CD4-positive, CD25-positive, alpha-beta regulatory T cell (primary cell): ENCODE measurements at regions not wholly inside any gene's neighbourhood (a gene's known extent, or its start where the extent isn't known, plus 50 kb on each side); places are given as distances from the start of the nearest gene placed in this dataset.

Experiments
- ATAC-seq, 2 donors: fragments of 150-1000 bp; cut with Tn5 transposase; one replicate each; pipeline ENCODE4 v1.10.0; 2021; ENCODE audit warnings: low read depth in 2 of 2, moderate number of reproducible peaks in 2 of 2, moderate library complexity in 1 of 2
- DNase-seq, 3 donors: peaks; one replicate each; pipeline versions ENCODE4 v3.0.0 to v3.0.0-alpha.2; 2012 to 2022; ENCODE audit warnings: mixed read lengths in 1 of 3
- H3K27ac ChIP-seq: one replicate; pipeline ENCODE4 v1.7.0; 2013; ENCODE audit warnings: mild to moderate bottlenecking, low read length; ENCODE audit not compliant: insufficient read depth, poor library complexity, severe bottlenecking
- H3K27me3 ChIP-seq: one replicate; pipeline ENCODE4 v1.7.0; 2013; ENCODE audit warnings: low read length; ENCODE audit not compliant: control insufficient read depth, insufficient read depth
- H3K36me3 ChIP-seq: one replicate; pipeline ENCODE4 v1.7.0; 2013; ENCODE audit warnings: mild to moderate bottlenecking, low read length, moderate library complexity; ENCODE audit not compliant: control insufficient read depth, insufficient read depth
- H3K4me1 ChIP-seq: 2 replicates; pipeline ENCODE4 v1.7.0; 2013; ENCODE audit warnings: mild to moderate bottlenecking, low read length; ENCODE audit not compliant: insufficient read depth, control insufficient read depth, poor library complexity, severe bottlenecking
- H3K4me3 ChIP-seq: one replicate; pipeline ENCODE4 v1.7.0; 2013; ENCODE audit warnings: low read depth, mild to moderate bottlenecking, low read length, moderate library complexity
- H3K9me3 ChIP-seq, 2 experiments: 1 replicate in 1 of 2; 2 replicates in 1 of 2; pipeline ENCODE4 v1.7.0; 2013; ENCODE audit warnings: low read length in 2 of 2, mild to moderate bottlenecking in 1 of 2, moderate library complexity in 1 of 2; ENCODE audit not compliant: control insufficient read depth in 2 of 2
- H3K27ac Mint-ChIP-seq, 3 donors: one replicate each; pipeline ENCODE4 v1.8.0; 2020 to 2022; ENCODE audit warnings: mild to moderate bottlenecking in 3 of 3, mixed read lengths in 3 of 3, moderate library complexity in 2 of 3
- H3K27me3 Mint-ChIP-seq: one replicate; pipeline ENCODE4 v1.8.0; 2022; ENCODE audit warnings: mild to moderate bottlenecking, mixed read lengths
- H3K36me3 Mint-ChIP-seq: one replicate; pipeline ENCODE4 v1.8.0; 2020; ENCODE audit warnings: mixed read lengths
- H3K4me1 Mint-ChIP-seq, 4 donors: one replicate each; pipeline ENCODE4 v1.8.0; 2020 to 2022; ENCODE audit warnings: mixed read lengths in 4 of 4, mild to moderate bottlenecking in 1 of 4
- H3K4me3 Mint-ChIP-seq, 4 donors: one replicate each; pipeline ENCODE4 v1.8.0; 2020 to 2022; ENCODE audit warnings: mild to moderate bottlenecking in 4 of 4, mixed read lengths in 4 of 4, moderate library complexity in 3 of 4
- H3K9me3 Mint-ChIP-seq, 7 donors: one replicate each; pipeline ENCODE4 v1.8.0; 2020 to 2022; ENCODE audit warnings: mixed read lengths in 7 of 7, mild to moderate bottlenecking in 3 of 7, moderate library complexity in 2 of 7

- no peaks in the 10 kb centered on the region for H3K36me3 Mint-ChIP-seq
- no peaks in the 10 kb centered on the region for H3K4me1 Mint-ChIP-seq
- H3K9me3 ChIP-seq, result no peaks in the 10 kb centered on the region
- no peak overlapping the region for H3K27ac ChIP-seq
- H3K27me3 ChIP-seq, result no peaks in the 10 kb centered on the region
- H3K36me3 ChIP-seq, result no peaks in the 10 kb centered on the region
- H3K4me1 ChIP-seq, result no peaks in the 10 kb centered on the region
- ATAC-seq (no peak), DNase-seq (no peak)
- peaks cover 0 to 3% (median 0%) of the 10 kb centered on the region in 7 donors for H3K9me3 Mint-ChIP-seq
- no peaks in the 10 kb centered on the region for H3K27me3 Mint-ChIP-seq
- H3K4me3 Mint-ChIP-seq, result no peak overlapping the region
- no peak overlapping the region for H3K4me3 ChIP-seq
- H3K27ac Mint-ChIP-seq, result no peak overlapping the region
These were observed 87.9 kb upstream of the B3GAT2 start for GRCh38 chr6:71044753-71045152.

- H3K4me1 Mint-ChIP-seq, result no peaks in the 10 kb centered on the region
- DNase-seq (no peak), ATAC-seq (no peak)
- H3K27me3 Mint-ChIP-seq, result no peaks in the 10 kb centered on the region
- H3K27ac Mint-ChIP-seq, result no peak overlapping the region
- H3K4me1 ChIP-seq, result no peaks in the 10 kb centered on the region
- H3K27me3 ChIP-seq, result no peaks in the 10 kb centered on the region
- H3K4me3 ChIP-seq, result no peak overlapping the region
- H3K36me3 Mint-ChIP-seq, result no peaks in the 10 kb centered on the region
- H3K9me3 Mint-ChIP-seq, result peaks cover 0 to 3% (median 0%) of the 10 kb centered on the region in 7 donors
- H3K36me3 ChIP-seq, result no peaks in the 10 kb centered on the region
- no peak overlapping the region for H3K27ac ChIP-seq
- no peak overlapping the region for H3K4me3 Mint-ChIP-seq
- no peaks in the 10 kb centered on the region for H3K9me3 ChIP-seq
These were observed 88.4 kb upstream of the B3GAT2 start for GRCh38 chr6:71045296-71045695.

DNA sequence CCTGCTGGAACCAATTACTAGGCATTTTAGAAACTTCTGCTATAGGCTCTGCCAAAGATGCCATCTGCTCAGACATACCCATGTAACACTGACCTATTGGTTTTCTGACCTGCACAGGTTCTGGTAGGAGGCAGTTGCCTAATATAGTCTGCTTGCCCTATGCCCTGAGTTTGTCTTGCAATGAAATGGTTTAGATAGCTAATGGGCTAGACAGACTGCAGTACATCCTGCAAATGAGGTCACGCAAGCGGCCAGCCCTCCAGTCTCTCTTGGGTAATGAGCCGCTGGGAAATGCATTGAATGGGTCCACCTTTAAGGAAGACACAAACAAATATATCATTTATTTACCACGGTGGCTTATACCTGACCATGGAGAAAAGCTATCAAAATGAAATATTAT, 90.6 kb upstream of the B3GAT2 start:
- Histone ChIP-seq H3K27me3 (no peaks in the 10 kb centered on the region), H3K4me1 (no peaks in the 10 kb centered on the region), H3K36me3 (no peaks in the 10 kb centered on the region), H3K27ac (no peak overlapping the region), H3K4me3 (no peak overlapping the region), H3K9me3 (no peaks in the 10 kb centered on the region)
- Mint-ChIP-seq H3K4me1 (no peaks in the 10 kb centered on the region), H3K9me3 (no peaks in the 10 kb centered on the region), H3K27me3 (no peaks in the 10 kb centered on the region), H3K4me3 (no peak overlapping the region), H3K27ac (no peak overlapping the region), H3K36me3 (no peaks in the 10 kb centered on the region)
- DNase-seq, result no peak
- no peak for ATAC-seq

GRCh38 chr6:71048320-71049164, 91.7 kb upstream of the B3GAT2 start:
- H3K27me3 Mint-ChIP-seq, result no peaks in the 10 kb centered on the region
- no peak for ATAC-seq

DNA sequence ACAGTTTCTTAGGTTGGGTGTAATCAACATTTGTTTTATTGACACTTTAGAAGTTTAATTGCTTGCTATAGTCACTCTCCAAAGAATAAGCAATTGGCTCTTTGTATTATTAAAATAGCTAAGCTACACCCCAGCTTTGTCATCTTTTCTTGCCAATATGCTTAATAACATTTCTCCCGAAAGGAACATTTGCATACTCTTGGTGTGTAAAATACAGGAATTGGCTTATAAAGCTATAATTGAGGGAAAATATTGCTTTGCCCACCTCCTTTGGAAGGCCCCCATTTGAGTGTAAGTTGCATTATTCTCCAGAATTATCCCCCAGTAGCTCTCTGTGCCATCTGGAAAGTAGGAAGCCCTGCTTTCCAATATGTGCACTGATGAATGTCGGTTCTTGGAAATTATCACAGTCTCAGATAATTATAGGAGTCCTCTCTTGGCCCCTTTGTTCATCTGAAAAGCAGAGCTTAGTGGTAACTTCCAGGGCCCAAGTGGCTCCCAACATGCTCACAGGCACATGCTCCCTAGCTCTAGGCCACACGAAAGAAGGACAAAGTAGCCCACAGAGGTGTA, 92.4 kb upstream of the B3GAT2 start:
- DNase-seq (no peak), ATAC-seq (no peak)
- H3K27ac Mint-ChIP-seq, result no peak overlapping the region
- Histone ChIP-seq H3K36me3 (no peaks in the 10 kb centered on the region), H3K9me3 (no peaks in the 10 kb centered on the region), H3K4me1 (no peaks in the 10 kb centered on the region), H3K27me3 (no peaks in the 10 kb centered on the region), H3K27ac (no peak overlapping the region), H3K4me3 (no peak overlapping the region)
- H3K9me3 Mint-ChIP-seq, result no peaks in the 10 kb centered on the region
- H3K4me1 Mint-ChIP-seq, result no peaks in the 10 kb centered on the region
- H3K36me3 Mint-ChIP-seq, result no peaks in the 10 kb centered on the region
- no peak overlapping the region for H3K4me3 Mint-ChIP-seq
- no peaks in the 10 kb centered on the region for H3K27me3 Mint-ChIP-seq

More at GRCh38 chr6:71048320-71049164, 91.7 kb upstream of the B3GAT2 start:
- no peaks in the 10 kb centered on the region for H3K9me3 Mint-ChIP-seq
- H3K36me3 ChIP-seq, result no peaks in the 10 kb centered on the region
- no peak overlapping the region for H3K4me3 Mint-ChIP-seq
- no peak for DNase-seq
- H3K27ac ChIP-seq, result no peak overlapping the region
- no peaks in the 10 kb centered on the region for H3K4me1 Mint-ChIP-seq
- H3K27ac Mint-ChIP-seq, result no peak overlapping the region
- no peaks in the 10 kb centered on the region for H3K9me3 ChIP-seq
- no peaks in the 10 kb centered on the region for H3K36me3 Mint-ChIP-seq
- no peak overlapping the region for H3K4me3 ChIP-seq
- H3K27me3 ChIP-seq, result no peaks in the 10 kb centered on the region
- no peaks in the 10 kb centered on the region for H3K4me1 ChIP-seq

GRCh38 chr6:71053475-71053874, 96.6 kb upstream of the B3GAT2 start:
- no peak overlapping the region for H3K4me3 Mint-ChIP-seq
- H3K36me3 Mint-ChIP-seq, result no peaks in the 10 kb centered on the region
- DNase-seq, result no peak
- H3K4me3 ChIP-seq, result no peak overlapping the region
- no peaks in the 10 kb centered on the region for H3K9me3 Mint-ChIP-seq
- no peaks in the 10 kb centered on the region for H3K27me3 Mint-ChIP-seq
- H3K4me1 Mint-ChIP-seq, result no peaks in the 10 kb centered on the region
- no peaks in the 10 kb centered on the region for H3K4me1 ChIP-seq
- no peak overlapping the region for H3K27ac ChIP-seq
- no peaks in the 10 kb centered on the region for H3K9me3 ChIP-seq
- H3K27me3 ChIP-seq, result no peaks in the 10 kb centered on the region
- ATAC-seq, result no peak
- H3K27ac Mint-ChIP-seq, result no peak overlapping the region
- H3K36me3 ChIP-seq, result no peaks in the 10 kb centered on the region

GRCh38 chr6:71056656-71057055, 99.8 kb upstream of the B3GAT2 start:
- Histone ChIP-seq H3K4me3 (no peak overlapping the region), H3K36me3 (no peaks in the 10 kb centered on the region), H3K4me1 (no peaks in the 10 kb centered on the region), H3K27me3 (no peaks in the 10 kb centered on the region), H3K27ac (no peak overlapping the region), H3K9me3 (no peaks in the 10 kb centered on the region)
- Mint-ChIP-seq H3K27ac (no peak overlapping the region), H3K36me3 (no peaks in the 10 kb centered on the region), H3K27me3 (no peaks in the 10 kb centered on the region), H3K9me3 (no peaks in the 10 kb centered on the region), H3K4me1 (no peaks in the 10 kb centered on the region), H3K4me3 (no peak overlapping the region)
- DNase-seq (no peak), ATAC-seq (no peak)

- Mint-ChIP-seq H3K36me3 (no peaks in the 10 kb centered on the region), H3K4me1 (no peaks in the 10 kb centered on the region), H3K9me3 (peaks cover 0 to 5% (median 0%) of the 10 kb centered on the region in 7 donors), H3K4me3 (no peak overlapping the region), H3K27ac (no peak overlapping the region), H3K27me3 (no peaks in the 10 kb centered on the region)
- Histone ChIP-seq H3K4me1 (no peaks in the 10 kb centered on the region), H3K9me3 (no peaks in the 10 kb centered on the region), H3K4me3 (no peak overlapping the region), H3K27ac (no peak overlapping the region), H3K27me3 (no peaks in the 10 kb centered on the region), H3K36me3 (no peaks in the 10 kb centered on the region)
- ATAC-seq, result no peak
- DNase-seq, result no peak
These were observed 109.3 kb upstream of the B3GAT2 start for GRCh38 chr6:71066153-71066552.
